ENCODE measurements at regions not wholly inside any gene's neighbourhood (a gene's known extent, or its start where the extent isn't known, plus 50 kb on each side); places are given as distances from the start of the nearest gene placed in this dataset.

DNA sequence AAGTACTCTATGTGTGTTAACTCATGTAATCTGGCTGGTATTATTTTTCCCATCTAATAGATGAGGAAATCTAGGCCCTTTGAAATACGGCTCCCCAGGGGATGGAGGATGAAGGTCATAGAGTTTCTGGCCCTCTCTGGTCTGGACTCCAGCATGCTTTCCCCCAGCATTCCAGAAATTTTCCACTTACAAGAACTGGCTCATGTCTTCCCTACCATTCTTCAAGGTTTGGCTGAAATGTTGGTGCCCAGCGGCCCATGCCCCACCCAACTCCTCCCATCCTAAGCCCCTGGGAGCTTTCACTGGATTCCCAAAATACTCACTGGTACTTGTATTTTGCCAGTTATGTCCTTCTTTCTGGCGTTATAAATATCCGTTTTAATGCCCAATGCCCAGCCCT, 237.5 kb upstream of the NLRP1 start:
- DNase-seq, result no peak

DNA sequence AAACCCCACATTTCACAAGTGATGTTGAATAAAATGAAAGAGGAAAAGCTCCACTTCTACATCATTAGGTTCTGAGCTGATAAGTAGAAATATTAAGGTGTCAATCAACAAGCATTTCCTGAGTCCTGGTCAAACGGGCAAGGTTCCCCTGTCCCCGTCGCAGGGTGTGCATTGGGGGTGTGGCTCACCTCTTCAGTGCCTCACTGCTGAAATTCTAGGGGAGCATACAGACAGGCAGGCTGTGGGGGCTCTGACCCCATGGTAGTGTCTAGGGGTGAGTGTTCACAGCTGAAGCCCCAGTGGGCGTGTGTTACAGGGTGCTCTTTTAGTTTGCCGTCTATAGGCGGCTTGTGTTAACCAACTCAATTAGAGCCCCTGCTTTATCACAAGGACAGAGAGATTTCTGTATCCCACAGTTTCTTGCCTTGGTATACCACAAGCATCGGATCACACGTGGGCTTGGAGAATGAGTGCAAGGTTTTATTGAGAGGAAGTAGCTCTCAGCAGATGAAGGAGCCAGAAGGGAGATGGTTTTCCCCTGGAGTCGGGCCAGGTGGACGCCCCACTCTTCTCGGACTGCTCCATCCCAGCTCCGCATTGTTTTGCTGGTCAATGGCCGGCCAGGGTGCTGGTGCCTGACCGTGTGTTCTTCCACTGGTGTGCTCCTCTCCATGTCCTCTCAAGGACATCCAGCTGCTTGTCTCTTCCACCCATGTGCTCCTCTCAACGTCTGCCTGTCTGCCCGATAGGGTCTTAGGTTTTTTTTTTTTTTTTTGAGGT, 238.2 kb upstream of the NLRP1 start:
- no peak for DNase-seq

DNA sequence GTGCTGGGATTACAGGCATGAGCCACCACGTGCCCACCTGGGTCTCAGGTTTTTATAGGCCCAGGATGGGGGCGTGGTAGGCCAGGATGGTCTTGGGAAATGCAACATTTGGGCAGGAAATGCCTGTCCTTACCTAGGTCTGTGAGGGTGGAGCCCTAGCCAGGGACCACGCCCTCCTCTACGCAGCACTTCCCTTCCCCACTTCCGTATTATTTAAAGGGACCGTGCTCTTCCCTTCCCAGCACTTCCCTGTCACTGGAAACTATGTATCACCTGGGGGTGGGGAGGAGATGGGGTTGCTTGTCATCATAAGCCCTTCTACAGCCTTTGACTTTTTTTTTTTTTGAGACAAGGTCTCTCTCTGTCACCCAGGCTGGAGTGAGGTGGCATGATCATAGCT, 238.9 kb upstream of the NLRP1 start:
- DNase-seq, result no peak

GRCh38 chr17:5825717-5826330, 241.5 kb upstream of the NLRP1 start:
- no peak for DNase-seq

DNA sequence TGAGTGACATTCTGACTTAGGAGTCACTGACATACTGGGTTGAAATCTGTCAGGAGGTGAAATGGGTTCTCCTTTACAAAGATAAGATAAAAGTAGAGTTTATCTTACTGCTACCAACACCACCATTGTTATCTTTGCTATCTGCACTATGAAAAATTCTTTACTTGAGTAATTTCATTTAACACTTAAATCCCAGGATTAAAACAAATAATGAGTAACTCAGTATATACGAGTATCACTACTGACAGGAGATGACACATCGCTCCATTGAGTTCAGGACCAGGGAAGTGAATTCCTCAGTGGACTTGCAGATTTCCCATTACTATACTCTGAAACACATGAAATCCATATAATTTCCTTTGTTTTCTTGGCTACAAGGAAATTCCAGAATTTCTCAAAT, 242.1 kb upstream of the NLRP1 start:
- no peak for DNase-seq

DNA sequence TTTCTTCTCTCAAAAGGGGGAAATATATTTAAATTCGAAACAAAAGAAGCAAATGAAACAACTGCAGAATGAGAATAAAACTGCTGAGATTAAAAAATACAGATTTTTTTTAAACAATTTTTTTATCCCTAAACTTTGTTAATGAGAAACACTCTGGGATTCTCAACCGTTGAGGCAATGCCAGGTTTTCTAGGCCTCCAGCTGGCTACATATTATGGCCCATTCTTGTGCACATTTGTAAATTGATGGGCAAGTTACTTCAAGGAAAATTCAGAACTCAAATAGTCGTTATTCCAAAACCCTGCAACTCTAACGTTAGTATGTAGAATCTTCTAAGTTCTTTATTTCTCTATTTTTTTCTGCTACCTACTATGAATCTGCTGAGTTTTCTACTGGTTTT, 239.3 kb upstream of the WSCD1 start:
- no peak for DNase-seq

GRCh38 chr17:5832886-5833285, 237.3 kb upstream of the WSCD1 start:
- DNase-seq, result no peak

DNA sequence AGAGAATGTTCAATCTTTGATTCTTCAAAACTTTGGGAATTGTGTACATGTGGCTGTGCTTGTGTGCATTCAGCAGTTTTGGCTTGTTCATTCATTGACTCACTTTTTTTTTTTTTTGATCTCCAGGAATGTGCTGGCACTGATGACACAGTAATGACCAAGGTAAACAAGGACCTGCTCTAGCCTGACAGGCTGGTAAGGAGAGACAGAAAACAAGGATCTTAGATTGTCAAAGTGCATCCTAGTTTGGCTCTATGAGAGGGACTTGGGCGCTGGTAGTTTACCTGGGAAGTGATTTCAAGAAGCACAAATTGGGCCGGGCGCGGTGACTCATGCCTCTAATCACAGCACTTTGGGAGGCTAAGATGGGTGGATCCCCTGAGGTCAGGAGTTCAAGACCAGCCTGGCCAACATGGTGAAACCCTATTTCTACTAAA, 233.1 kb upstream of the WSCD1 start:
- DNase-seq, result no peak

- peak; percentile 4 to 28 for DNase-seq
Measured at GRCh38 chr17:5838661-5839300, 231.4 kb upstream of the WSCD1 start.

DNA sequence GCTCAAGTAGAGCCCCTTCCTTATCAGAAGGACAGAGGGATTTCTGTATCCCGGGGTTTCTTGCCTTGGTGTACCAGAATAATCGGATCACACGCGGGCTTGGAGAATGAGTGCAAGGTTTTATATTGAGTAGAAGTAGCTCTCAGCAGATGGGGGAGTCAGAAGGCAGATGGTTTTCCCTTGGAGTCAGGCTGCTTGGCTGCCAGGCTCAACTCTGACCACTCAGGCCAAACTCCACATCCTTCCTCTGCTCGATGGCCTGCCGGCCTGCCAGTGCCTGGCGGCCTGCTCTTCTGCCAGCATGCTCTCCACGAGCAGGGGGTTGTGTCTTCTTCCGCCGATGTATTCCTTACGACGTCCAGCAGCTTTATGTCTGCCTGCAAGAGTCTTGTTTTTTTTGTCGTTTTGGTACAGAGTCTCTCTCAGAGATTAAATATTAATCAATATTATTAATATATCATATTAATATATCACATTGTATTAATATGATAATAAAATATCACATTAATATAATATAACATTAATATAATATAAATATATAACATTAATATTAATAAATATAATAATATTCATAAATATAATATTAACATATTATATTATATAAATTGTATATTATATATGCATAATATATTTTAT, 229.2 kb upstream of the WSCD1 start:
- DNase-seq, result no peak

- no peak for DNase-seq
Measured at GRCh38 chr17:5841862-5842261, 228.3 kb upstream of the WSCD1 start.

GRCh38 chr17:5843366-5844026, 226.7 kb upstream of the WSCD1 start:
- DNase-seq, result no peak

GRCh38 chr17:5846001-5846400, 224.2 kb upstream of the WSCD1 start:
- DNase-seq, result no peak

DNA sequence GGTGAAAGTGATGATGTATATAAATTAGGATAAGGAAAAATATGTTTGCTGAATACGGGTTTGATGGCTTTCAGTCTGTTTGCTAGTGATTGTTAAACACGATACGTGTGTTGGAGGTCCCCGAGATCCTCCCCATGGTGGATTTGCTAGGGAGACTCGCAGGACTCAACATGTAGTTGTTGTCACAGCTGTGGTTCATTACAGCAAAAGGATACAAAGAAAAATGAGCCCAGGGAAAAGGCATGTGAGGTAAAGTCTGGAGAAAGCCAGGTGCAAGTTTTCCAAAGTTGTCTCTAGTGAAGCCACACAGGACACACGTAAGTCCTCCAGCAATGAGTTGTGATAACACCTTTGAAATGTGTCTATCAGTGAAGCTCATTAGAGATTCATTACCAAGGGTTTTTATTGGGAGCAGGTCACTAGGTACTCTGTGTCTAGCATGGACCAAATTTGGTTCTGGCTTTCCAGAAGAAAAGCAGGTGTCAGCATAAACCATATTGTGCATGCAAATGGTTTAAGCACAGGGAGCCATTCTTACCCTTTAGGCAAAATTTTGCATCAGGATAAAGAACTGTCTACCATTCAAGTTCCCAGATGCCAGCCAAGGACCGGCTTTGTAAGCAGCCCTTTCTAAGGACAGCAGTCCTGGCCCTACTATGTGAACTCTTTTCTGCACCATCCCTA, 215.2 kb upstream of the WSCD1 start:
- no peak for DNase-seq

GRCh38 chr17:5861246-5861645, 208.9 kb upstream of the WSCD1 start:
- no peak for DNase-seq

GRCh38 chr17:5861854-5862253, 208.3 kb upstream of the WSCD1 start:
- DNase-seq, result no peak

- no peak for DNase-seq
Measured at GRCh38 chr17:5862395-5862794, 207.8 kb upstream of the WSCD1 start.

DNA sequence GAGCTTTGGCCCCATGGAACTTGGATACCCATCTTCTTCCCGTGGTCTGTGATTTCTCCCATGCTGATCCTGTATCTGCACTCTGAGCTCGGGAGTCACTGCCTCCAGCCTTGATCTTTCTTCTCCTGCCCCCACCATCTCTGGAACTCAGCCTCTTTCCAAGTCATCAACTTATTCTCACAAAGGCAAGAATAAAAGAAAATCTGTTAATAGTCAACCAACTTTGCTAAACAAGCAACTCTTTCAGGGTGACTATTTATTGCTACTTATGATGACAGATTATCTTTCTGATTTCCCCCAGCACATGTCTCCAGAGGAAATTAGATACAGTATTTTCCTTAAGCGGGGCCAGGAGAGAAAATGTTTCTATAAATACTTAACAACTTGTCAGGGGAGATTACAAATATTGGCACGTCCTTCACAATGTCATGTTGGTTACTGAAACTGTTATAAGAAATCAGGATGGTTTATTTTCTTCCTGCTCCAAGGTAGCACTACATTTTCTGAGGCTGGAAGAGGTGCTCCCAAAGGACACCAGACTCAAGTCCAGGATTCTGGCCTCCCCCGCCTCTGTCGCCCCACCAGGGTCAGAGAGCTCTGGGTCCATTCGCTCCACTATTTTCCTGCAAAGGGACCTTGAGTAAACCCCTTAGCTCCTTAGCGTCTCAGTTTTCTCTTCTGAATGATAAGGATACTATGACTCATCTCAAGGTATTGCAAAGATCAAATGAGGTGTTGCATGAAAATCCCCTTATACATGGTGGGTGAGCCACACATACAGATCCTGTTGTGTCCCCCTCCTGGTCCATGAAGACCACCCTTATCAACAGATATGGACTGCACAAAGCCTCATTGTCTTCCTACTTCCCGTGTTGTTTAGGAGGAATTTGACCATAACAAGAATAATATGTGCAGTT, 205.2 kb upstream of the WSCD1 start:
- no peak for DNase-seq

DNA sequence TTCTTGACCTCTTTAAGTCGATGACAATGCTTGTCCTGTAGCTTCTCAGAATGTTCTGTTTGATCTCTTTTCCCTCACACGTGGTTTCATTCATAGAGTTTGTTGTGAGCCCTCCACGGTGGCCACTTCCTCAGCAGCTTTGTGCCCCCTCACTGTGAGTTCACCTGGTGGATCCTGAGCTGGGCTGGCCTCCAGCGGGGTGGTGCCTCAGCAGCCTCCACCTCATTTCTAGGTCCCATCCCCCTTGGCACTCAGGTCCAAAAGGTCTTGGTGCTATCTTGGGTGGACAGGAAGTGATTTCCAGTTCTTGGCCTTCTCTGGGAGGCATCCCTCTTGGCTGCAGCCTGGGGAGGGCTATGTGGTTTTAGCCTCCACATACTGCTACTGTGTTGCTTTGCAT, 203.2 kb upstream of the WSCD1 start:
- DNase-seq, result no peak

- DNase-seq, result no peak
Measured at GRCh38 chr17:5869041-5869745, 201.0 kb upstream of the WSCD1 start.

Measured in hippocampal formation (tissue), 2 donors.